ENCODE measurements at regions not wholly inside any gene's neighbourhood (a gene's known extent, or its start where the extent isn't known, plus 50 kb on each side); places are given as distances from the start of the nearest gene placed in this dataset.

GRCh38 chr17:63366241-63366566 lies 79.9 kb downstream of the CYB561 start:
- ATAC-seq (no peak), DNase-seq (no peak)
- Mint-ChIP-seq H3K4me3 (no peak overlapping the region), H3K36me3 (ENCODE audit: low read depth) (peaks cover 5% of the 10 kb centered on the region), H3K4me1 (peaks cover 2% of the 10 kb centered on the region), H3K27ac (no peak overlapping the region), H3K27me3 (no peaks in the 10 kb centered on the region)
- no peaks in the 10 kb centered on the region for H3K9me3 ChIP-seq (ENCODE audit: control insufficient read depth, low read length, poor library complexity, severe bottlenecking)

- no peaks in the 10 kb centered on the region for H3K9me3 ChIP-seq (ENCODE audit: control insufficient read depth, low read length, poor library complexity, severe bottlenecking)
- Mint-ChIP-seq H3K4me1 (peaks cover 2% of the 10 kb centered on the region), H3K27ac (peak overlapping the region; percentile 56), H3K4me3 (no peak overlapping the region), H3K36me3 (ENCODE audit: low read depth) (peaks cover 5% of the 10 kb centered on the region), H3K27me3 (no peaks in the 10 kb centered on the region)
- no peak for DNase-seq
- ATAC-seq = no peak
Observed at GRCh38 chr17:63369233-63369632, 76.9 kb downstream of the CYB561 start.

- H3K27me3 Mint-ChIP-seq = no peaks in the 10 kb centered on the region
- H3K4me1 Mint-ChIP-seq = peaks cover 2% of the 10 kb centered on the region
- H3K36me3 Mint-ChIP-seq (ENCODE audit: low read depth) = no peaks in the 10 kb centered on the region
Observed at GRCh38 chr17:63370696-63371095, 75.4 kb downstream of the CYB561 start.

GRCh38 chr17:63376949-63377348 lies 69.2 kb downstream of the CYB561 start:
- no peaks in the 10 kb centered on the region for H3K9me3 ChIP-seq (ENCODE audit: control insufficient read depth, low read length, poor library complexity, severe bottlenecking)
- ATAC-seq = no peak
- Mint-ChIP-seq H3K27ac (no peak overlapping the region), H3K27me3 (no peaks in the 10 kb centered on the region), H3K4me1 (peaks cover 6% of the 10 kb centered on the region), H3K4me3 (no peak overlapping the region), H3K36me3 (ENCODE audit: low read depth) (peaks cover 4% of the 10 kb centered on the region)
- no peak for DNase-seq

More at GRCh38 chr17:63370696-63371095, 75.4 kb downstream of the CYB561 start:
- peak overlapping the region; percentile 56 for H3K27ac Mint-ChIP-seq
- ATAC-seq (no peak), DNase-seq (no peak)
- H3K9me3 ChIP-seq (ENCODE audit: control insufficient read depth, low read length, poor library complexity, severe bottlenecking) = no peaks in the 10 kb centered on the region
- no peak overlapping the region for H3K4me3 Mint-ChIP-seq

- H3K4me1 Mint-ChIP-seq = peaks cover 9% of the 10 kb centered on the region
- ATAC-seq (no peak), DNase-seq (no peak)
- H3K27ac Mint-ChIP-seq = no peak overlapping the region
- no peaks in the 10 kb centered on the region for H3K27me3 Mint-ChIP-seq
- H3K36me3 Mint-ChIP-seq (ENCODE audit: low read depth) = peaks cover 8% of the 10 kb centered on the region
- no peaks in the 10 kb centered on the region for H3K9me3 ChIP-seq (ENCODE audit: control insufficient read depth, low read length, poor library complexity, severe bottlenecking)
- no peak overlapping the region for H3K4me3 Mint-ChIP-seq
Observed at GRCh38 chr17:63378411-63379375, 67.4 kb downstream of the CYB561 start.

- Mint-ChIP-seq H3K36me3 (ENCODE audit: low read depth) (peaks cover 8% of the 10 kb centered on the region), H3K4me3 (no peak overlapping the region)
Observed at GRCh38 chr17:63379636-63380035, 66.5 kb downstream of the CYB561 start.

GRCh38 chr17:63381101-63381729 lies 64.9 kb downstream of the CYB561 start:
- H3K27me3 Mint-ChIP-seq = no peaks in the 10 kb centered on the region
- H3K9me3 ChIP-seq (ENCODE audit: control insufficient read depth, low read length, poor library complexity, severe bottlenecking) = no peaks in the 10 kb centered on the region
- ATAC-seq (no peak), DNase-seq (no peak)
- H3K4me3 Mint-ChIP-seq = no peak overlapping the region
- peaks cover 9% of the 10 kb centered on the region for H3K4me1 Mint-ChIP-seq
- H3K36me3 Mint-ChIP-seq (ENCODE audit: low read depth) = peaks cover 8% of the 10 kb centered on the region
- no peak overlapping the region for H3K27ac Mint-ChIP-seq

More at GRCh38 chr17:63379636-63380035, 66.5 kb downstream of the CYB561 start:
- DNase-seq (no peak), ATAC-seq (no peak)
- Mint-ChIP-seq H3K4me1 (peaks cover 9% of the 10 kb centered on the region), H3K27me3 (no peaks in the 10 kb centered on the region), H3K27ac (no peak overlapping the region)
- H3K9me3 ChIP-seq (ENCODE audit: control insufficient read depth, low read length, poor library complexity, severe bottlenecking) = no peaks in the 10 kb centered on the region

GRCh38 chr17:63382136-63382535 lies 64.0 kb downstream of the CYB561 start:
- no peaks in the 10 kb centered on the region for H3K27me3 Mint-ChIP-seq
- peak overlapping the region; percentile 29 for H3K27ac Mint-ChIP-seq
- peaks cover 8% of the 10 kb centered on the region for H3K36me3 Mint-ChIP-seq (ENCODE audit: low read depth)
- H3K4me1 Mint-ChIP-seq = peaks cover 9% of the 10 kb centered on the region
- ATAC-seq = no peak
- no peaks in the 10 kb centered on the region for H3K9me3 ChIP-seq (ENCODE audit: control insufficient read depth, low read length, poor library complexity, severe bottlenecking)
- no peak overlapping the region for H3K4me3 Mint-ChIP-seq
- DNase-seq = no peak

All from T-helper 17 cell (primary cell).